NCI-H460 (cell line): ENCODE measurements at regions not wholly inside any gene's neighbourhood (a gene's known extent, or its start where the extent isn't known, plus 50 kb on each side); places are given as distances from the start of the nearest gene placed in this dataset.
A peak's percentile ranks its signal among the peaks of the same experiment; 100 is the strongest.

Experiments used
- DNase-seq: peaks from one replicate; pipeline ENCODE4 v3.0.0-alpha.2; 2016; ENCODE audit warnings: low read depth; ENCODE audit errors: extremely low read depth

DNA sequence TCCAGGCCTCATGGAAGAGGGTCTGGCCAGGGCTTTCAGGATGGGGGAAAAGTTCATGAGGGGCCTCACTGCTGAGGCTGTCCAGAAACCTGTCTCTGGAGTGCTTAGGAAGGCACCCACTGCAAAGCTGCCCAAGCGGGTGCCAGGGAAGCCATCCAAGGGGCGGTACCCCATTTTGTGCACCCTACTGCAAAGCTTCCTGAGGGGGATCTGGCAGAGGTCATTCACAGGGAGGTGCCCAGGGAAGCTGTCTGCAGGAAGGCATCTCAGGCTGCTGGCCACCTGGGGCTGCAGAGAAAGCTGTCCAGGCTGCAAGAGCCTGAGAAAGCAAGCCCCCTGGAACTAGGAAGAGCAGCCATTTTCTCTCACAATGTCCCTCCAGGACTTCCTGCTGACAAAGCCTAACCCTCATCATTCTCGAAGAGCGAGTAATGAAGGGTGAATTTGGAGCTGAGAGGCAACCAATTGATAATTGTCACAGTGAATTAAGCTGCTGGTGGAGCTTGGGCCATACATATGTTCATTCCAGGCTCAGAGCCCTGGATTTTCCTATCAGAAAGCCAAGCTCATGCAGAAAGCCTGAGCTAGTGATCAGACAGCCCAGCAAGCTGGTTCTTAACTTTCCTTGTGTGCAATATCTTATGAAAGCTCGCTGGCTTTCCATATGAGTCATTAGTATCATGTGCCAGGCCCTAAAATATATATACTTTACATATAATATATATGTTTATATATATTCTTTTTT lies 62.2 kb upstream of the SLC22A16 start:
- DNase-seq = no peak

DNA sequence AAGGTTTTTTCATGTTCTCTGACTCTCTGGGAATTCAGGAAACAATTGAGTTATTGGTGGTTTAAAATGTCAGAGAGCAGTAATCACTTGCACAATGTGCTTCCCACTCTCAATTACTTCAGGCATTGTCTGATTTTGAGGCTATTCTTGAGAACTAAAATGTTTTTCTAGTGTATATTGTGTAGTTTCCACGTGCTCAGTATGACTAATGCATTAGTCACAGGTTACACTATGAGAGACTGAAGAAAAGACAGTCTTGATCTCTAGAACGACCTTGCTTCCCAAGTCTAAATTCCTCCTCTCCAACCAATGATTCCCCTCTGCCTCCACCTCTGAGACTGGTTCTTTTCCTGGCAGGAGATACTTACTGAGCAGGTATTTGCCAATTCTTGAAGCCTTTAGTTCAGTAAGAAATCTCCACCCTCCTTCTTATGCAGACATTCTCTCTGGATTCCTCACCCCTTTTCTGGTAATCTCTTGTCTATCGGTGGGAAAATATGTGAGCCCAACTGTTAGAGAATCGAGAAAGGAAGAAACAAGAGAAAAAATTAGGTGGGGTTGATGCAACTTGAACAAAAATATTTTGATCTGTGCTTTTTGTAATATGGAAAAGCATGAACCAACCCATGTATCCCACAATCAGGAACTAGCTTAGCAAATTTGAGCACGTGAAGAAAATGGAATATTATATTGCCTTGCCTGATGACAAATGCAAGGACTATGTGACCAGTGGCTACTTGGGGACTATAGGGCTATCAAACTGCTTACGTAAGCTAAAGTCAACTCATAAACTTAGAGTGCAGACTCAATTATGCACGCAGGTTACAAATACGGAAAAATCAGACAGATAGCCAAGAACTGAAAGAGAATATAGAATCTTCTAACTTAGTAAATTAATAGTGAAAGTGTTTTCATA lies 61.1 kb upstream of the SLC22A16 start:
- DNase-seq = peak; percentile 26

DNA sequence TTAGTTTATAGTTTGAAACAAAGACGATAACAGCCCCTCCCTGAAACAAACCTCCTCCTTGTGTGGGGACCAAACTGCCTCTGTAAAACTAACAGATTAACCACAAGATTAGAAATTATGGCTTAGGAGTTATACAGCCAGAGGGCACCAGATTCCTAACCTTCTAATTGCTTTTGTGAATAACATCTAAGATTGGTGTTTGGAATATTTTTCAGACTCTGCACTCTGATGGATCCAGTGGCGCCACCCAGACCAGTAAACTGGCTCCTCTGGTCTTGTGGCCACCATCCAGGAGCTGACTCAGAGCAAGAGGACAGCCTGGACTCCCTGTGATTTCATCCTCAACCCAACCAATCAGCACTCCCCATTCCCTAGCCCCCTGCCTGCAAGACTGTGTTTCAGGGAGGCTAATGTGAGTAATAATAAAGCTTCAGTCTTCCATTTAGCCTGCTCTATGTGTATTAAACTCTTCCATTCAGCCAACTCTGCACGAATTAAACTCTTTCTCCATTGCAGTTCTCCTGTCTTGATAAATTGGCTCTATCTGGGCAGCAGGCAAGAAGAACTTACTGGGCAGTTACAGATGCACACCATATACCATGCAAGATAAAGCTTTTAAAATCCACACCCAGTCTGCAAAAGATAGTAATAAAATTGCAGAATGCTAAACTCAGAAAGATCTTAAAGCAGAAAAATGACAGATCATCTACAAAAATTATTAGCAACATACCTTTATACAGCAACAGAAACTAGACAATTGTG lies 58.5 kb upstream of the SLC22A16 start:
- DNase-seq = no peak

DNA sequence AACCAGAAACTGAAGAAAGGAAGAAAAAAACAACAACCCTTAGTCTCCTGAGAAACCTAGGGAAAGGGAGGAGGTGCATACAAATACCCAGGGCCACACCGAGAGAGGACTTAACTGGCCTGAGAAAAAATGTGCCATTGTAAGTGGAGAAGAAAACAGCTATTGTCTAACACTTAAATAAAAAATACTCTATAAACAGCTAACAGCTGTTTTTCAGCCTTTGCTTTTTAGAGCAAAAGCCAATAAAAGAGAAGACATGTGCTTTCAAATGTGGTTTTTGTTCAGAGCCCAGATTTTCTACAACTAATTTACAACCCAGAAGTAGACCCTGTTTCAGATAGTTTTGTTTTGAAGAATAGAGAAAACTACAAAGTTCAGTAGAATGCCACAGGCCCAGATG lies 56.0 kb upstream of the SLC22A16 start:
- DNase-seq = no peak

DNA sequence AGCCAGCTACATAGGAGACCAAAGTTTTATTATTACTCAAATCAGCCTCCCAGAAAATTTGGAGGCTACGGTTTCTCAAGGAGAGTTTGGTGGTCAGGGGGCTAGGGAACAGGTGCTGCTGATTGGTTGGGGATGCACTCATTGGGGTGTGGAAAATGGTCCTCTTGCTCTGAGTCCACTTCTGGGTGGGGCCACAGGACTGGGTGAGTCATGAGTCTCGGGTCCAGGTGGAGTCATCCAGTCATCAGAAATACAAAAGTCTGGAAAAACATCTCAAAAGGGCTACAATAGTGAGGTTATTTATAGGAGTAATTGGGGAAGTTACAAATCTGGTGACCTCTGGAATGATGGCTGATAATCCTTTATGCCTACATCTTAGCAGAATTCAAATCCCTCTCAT lies 54.3 kb upstream of the SLC22A16 start:
- DNase-seq = no peak

DNA sequence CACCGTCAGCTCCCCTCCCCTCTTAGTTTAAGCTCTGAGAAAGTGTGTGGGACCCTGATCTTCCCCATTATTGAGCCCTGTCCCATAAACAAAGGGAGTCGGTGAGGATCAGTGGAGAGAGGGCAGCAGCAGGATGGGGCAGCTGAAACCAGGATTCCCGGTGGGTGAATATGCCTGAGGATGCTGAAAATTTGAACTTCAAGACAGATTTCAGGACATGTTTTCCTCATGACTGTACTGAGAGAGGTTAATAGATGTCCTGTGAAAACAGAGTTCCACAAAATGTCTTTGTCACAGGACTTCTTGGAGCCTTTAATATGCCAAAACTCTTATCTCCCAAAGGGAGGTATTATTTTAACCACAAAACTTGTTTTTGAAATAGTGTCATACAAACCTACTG lies 53.5 kb upstream of the SLC22A16 start:
- no peak for DNase-seq

DNA sequence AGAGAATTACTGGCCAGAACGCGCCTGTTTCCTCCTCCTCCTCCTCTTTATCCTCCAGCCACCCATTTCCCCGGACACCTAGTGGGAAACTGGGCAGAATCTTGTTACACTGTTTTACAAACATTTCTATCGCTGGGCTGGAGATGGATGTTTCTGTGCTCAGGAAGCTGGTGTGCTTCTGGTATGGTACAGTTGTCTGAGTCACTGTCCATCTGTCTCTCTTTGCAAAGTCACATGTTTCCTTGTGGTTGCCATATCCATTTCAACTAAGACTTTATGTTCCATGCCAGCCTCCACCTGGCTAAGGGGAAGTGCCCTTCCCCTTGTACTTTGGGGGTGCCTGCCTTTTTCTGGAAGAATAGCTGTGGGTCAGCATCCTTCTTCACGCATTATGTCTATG lies 52.9 kb upstream of the SLC22A16 start:
- DNase-seq = no peak

DNA sequence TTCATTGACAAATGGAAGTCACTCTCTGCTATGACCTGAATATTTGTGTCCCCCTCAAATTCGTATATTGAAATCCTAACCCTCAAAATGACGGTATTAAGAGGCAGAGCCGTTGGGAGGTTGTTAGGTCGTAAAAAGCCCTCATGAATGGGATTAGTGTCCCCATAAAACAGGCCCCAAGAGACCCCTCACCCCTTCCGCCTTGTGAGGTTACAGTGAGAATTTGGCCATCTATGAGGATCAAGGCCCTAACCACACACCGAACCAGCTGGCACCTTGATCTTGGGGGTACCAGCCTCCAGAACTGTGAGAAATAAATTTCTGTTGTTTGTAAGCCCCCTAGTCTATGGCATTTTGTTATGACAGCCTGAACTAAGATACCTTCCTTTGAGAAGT lies 52.5 kb upstream of the SLC22A16 start:
- DNase-seq = no peak

DNA sequence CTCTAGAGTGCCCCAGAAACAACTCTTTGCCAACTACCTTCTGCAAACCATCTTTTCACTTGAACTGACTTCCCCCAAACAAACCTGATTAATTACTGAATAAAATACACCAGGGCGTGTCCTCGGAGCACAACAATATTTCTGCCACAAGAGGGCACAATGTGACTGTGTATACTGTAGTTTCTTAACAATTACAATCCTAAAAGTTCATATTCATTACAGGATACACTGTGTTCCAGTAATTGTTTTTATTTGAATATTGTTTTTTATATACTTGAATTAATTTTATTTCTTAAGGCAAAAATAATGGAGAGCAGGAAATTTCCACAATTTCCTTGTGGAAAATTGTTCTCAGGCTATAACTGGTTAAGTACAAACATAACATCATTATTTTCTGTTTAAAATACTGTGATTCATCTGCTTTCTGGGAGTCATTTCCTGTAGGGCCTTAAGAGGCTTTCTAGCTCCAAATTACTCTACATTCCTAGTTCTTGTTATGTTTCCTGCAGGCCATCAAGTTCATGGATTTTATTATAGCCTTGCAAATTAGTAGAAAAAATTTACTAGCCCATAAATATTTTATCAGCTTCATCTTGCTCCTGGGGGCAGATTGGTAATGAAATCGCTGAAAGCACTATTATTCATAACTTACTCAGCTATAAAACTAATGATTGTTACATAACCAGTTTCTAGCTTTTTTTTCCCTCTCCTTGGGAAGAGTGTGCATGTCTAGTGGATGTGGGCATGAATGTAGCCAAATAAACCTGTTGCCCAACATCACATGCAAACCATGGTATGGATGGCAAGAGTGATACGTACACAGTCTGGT lies 51.9 kb upstream of the SLC22A16 start:
- DNase-seq = peak; percentile 45

DNA sequence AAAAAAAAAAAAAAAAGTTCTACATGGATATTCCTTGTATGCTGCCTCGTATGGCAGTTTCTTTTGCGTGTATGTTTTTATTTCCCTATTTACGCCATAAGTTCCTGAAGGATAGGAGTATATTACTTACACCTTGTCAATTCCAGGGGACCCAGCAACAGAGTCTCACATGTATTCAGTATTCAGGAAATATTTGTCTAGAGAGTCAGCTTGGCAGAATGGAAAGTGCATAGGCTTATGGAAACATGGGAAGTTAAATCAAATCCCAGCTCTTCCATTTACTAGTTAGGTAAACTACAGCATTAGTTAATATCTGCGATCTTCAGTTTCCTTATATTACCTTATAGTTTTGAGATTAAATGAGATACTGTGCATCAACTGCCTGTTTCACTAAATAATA lies 51.1 kb upstream of the SLC22A16 start:
- DNase-seq = no peak

DNA sequence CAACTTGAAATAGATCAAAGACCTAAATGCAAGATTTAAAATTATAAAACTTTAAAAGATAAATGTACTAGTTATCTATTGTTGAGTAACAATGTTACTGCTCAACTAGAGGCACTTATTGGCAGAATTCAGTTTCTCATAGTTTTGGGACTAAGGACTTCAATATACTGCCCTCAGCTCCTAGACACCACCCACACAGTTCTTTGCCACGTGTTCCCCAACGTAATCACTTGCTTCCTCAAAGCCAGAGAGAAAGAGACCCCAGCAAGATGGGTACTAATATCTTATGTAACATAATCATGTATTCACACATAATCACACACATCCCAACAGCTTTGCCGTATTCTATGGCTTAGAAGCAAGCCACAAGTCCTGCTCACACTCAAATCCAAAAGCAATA lies 50.3 kb upstream of the SLC22A16 start:
- DNase-seq = no peak
